Mesodermal cell (in vitro differentiated cells): ENCODE measurements at regions not wholly inside any gene's neighbourhood (a gene's known extent, or its start where the extent isn't known, plus 50 kb on each side); places are given as distances from the start of the nearest gene placed in this dataset.
"Not testable (repeated sequence)": the region's sequence is repeated elsewhere in the genome, so short reads cannot be mapped to it uniquely, and the experiment has no call there.

Experiments used
- H3K27ac ChIP-seq: 2 replicates; pipeline ENCODE4 v1.7.0; 2013; ENCODE audit warnings: mild to moderate bottlenecking, low read depth, low read length, moderate library complexity; ENCODE audit not compliant: severe bottlenecking
- H3K36me3 ChIP-seq: 2 replicates; pipeline ENCODE4 v1.7.1; 2013; ENCODE audit warnings: mild to moderate bottlenecking, low read length, moderate library complexity; ENCODE audit not compliant: control insufficient read depth, insufficient read depth
- H3K4me1 ChIP-seq: one replicate; pipeline ENCODE4 v1.7.1; 2013; ENCODE audit warnings: mild to moderate bottlenecking, low read length; ENCODE audit not compliant: insufficient read depth, control insufficient read depth, poor library complexity, severe bottlenecking
- H3K4me3 ChIP-seq: 2 replicates; pipeline ENCODE4 v1.7.0; 2013; ENCODE audit warnings: low read length, control low read depth, mild to moderate bottlenecking; ENCODE audit not compliant: insufficient read depth, poor library complexity, severe bottlenecking; ENCODE audit errors: extremely low read depth
- H3K9me3 ChIP-seq: 2 replicates; pipeline ENCODE4 v1.7.1; 2013; ENCODE audit warnings: mild to moderate bottlenecking, low read length, moderate library complexity; ENCODE audit not compliant: control insufficient read depth
- WGBS, 2 experiments: methylation state at CpG; one replicate each; pipeline ENCODE4 v1.1.5; 2013; ENCODE audit warnings: missing lambda C conversion rate in 2 of 2; ENCODE audit not compliant: insufficient coverage in 2 of 2; 5-methylcytosine and 5-hydroxymethylcytosine counted together

DNA sequence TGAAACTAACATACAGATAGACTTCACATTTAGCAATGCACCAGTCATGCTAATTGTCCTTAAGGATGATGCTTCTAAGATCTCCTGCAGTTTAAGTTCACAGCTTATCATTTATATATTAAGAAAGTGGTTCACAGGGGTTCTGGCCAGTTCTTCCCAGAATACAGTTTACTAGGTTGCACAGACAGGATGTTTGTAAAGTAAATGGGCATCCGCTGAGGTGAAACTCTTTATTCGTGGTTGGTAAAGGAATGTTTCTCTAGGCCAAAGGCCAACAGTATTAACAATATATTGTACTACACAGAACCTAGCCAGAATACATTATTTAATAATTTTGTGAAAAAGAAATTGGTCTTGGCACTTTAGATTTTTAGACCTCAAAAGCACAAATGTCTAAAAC is 1427.3 kb downstream of the CDH8 start:
- no peak overlapping the region for H3K27ac ChIP-seq
- H3K36me3 ChIP-seq: no peaks in the 10 kb centered on the region
- H3K4me1 ChIP-seq: no peaks in the 10 kb centered on the region
- WGBS, 2 experiments: no CpG with 5 or more reads among the region's 2 CpGs
- no peak overlapping the region for H3K4me3 ChIP-seq
- H3K9me3 ChIP-seq: no peaks in the 10 kb centered on the region

DNA sequence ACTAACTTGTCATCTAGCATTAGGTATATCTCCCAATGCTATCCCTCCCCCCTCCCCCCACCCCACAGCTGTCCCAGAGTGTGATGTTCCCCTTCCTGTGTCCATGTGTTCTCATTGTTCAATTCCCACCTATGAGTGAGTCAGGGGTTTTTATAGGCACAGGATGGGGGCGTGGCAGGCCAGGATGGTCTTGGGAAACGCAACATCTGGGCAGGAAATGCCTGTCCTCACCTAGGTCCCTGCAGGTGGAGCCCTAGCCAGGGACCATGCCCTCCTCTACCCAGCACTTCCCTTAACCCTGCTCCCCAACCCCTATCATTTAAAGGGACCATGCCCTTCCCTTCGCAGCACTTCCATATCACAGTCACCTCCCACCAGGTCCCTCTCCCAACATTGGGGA is 1430.6 kb downstream of the CDH8 start:
- not testable (repeated sequence) for H3K27ac ChIP-seq, H3K4me3 ChIP-seq, H3K9me3 ChIP-seq, H3K36me3 ChIP-seq, H3K4me1 ChIP-seq
- WGBS, 2 experiments: 86 to 100% methylated on average over 1 of the region's 3 CpGs

DNA sequence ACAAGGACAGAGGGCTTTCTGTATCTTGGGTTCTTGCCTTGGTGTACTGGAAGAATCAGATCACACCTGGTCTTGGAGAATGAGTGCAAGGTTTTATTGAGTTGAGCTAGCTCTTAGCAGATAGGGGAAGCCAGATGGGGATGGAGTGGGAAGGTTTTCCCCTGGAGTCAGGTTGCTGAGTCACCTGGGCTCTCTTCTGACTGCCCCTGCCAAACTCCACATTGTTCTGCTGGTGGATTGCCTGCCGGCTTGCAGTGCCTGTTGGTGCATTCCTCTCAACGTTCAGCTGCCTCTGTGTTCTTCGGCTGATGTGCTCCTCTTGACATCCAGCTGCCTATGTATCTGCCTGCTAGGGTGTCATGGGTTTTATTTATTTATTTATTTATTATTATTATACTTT is 1431.1 kb downstream of the CDH8 start:
- Histone ChIP-seq H3K27ac (no peak overlapping the region), H3K4me3 (no peak overlapping the region), H3K9me3 (no peaks in the 10 kb centered on the region), H3K36me3 (no peaks in the 10 kb centered on the region), H3K4me1 (no peaks in the 10 kb centered on the region)
- 57% methylated on average over 2 of the region's 3 CpGs; no CpG with 5 or more reads in 1 of the 2 experiments for WGBS, 2 experiments

DNA sequence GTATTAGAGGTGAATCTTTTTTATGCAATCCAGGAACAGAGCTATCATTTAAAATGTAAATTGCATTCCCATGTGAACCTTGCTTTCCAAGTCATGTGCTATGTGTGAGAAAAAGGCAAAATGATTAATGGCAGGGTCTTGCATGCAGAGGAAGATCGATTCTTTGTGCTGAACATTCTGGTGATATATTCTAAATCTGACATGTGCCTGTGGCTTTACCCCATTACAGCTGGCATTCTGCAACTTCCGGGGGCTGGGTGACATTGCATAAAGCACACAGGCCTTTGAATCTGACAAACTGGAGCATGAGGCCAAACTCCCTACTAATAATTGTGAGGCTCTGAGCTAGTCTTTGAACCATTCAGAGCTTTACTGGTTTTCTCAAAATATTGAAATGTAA is 1449.7 kb downstream of the CDH8 start:
- Histone ChIP-seq H3K27ac (no peak overlapping the region), H3K4me3 (no peak overlapping the region), H3K9me3 (no peaks in the 10 kb centered on the region), H3K36me3 (no peaks in the 10 kb centered on the region), H3K4me1 (no peaks in the 10 kb centered on the region)
- 80 to 100% methylated on average over 1 of the region's 2 CpGs for WGBS, 2 experiments

DNA sequence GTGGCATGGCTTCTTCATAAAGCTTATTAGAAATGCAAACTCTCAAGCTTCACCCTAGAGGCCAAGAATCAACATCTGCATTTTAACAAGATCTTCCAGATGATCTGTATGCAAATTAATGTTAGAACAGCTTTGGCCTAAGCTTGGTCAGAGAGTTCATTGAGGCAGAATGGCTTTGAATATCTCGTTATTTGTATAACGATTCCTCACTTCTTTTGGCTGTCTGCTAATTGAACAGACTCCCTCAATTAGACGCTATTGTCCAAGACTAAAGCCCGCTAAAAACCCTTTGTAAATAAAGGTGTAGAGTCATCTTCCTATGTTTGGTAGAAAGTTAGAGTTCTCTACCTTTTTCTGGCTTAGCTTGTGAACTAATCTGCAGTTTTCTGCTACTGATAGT is 1453.7 kb downstream of the CDH8 start:
- Histone ChIP-seq H3K36me3 (no peaks in the 10 kb centered on the region), H3K27ac (no peak overlapping the region), H3K4me1 (no peaks in the 10 kb centered on the region), H3K4me3 (no peak overlapping the region), H3K9me3 (no peaks in the 10 kb centered on the region)
- WGBS, 2 experiments: 74% methylated on average over 3 of the region's 4 CpGs; no CpG with 5 or more reads in 1 of the 2 experiments

DNA sequence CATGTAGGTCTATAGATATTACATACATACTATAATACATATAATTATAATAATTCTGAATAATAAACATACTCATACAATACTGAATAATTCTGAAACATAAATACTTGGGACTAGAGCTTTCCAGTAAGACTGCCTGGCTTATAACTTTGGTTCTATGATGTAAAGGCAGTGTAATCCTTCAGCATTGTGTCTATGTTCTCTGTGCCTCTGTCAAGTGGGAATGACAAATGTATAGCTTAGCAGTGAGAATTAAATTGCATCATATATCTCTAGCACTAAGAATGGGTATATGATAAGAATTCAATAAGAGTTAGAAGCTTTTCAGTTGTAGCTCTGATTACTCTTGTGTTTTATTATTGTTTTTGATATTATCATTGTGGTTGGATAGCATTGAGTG is 1469.3 kb downstream of the CDH8 start:
- no peak overlapping the region for H3K27ac ChIP-seq
- no peaks in the 10 kb centered on the region for H3K36me3 ChIP-seq
- H3K9me3 ChIP-seq: no peaks in the 10 kb centered on the region

DNA sequence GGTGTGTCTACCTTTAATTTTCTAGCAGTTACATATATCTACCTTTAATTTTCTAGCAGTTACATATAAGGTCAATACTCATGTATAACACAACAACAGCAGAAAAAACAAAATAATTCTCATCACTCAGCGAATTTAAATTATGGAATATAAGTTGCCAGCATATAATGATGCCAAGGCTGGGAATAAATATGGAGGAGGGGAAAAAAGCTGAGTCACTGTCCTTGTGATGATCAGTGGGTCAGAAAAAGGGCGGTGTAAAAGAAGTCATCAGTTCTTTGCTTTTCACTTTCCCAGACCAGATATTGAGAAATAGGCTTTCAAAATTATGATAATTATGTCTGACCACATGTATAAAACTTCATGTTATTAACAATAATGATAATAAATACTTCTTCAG is 1471.7 kb downstream of the CDH8 start:
- no peak overlapping the region for H3K27ac ChIP-seq
- no peaks in the 10 kb centered on the region for H3K9me3 ChIP-seq
- H3K36me3 ChIP-seq: no peaks in the 10 kb centered on the region
- no peaks in the 10 kb centered on the region for H3K4me1 ChIP-seq
- no peak overlapping the region for H3K4me3 ChIP-seq
- no CpG with 5 or more reads among the region's 2 CpGs for WGBS, 2 experiments

More for the DNA sequence above, 1469.3 kb downstream of the CDH8 start:
- Histone ChIP-seq H3K4me1 (no peaks in the 10 kb centered on the region), H3K4me3 (no peak overlapping the region)

DNA sequence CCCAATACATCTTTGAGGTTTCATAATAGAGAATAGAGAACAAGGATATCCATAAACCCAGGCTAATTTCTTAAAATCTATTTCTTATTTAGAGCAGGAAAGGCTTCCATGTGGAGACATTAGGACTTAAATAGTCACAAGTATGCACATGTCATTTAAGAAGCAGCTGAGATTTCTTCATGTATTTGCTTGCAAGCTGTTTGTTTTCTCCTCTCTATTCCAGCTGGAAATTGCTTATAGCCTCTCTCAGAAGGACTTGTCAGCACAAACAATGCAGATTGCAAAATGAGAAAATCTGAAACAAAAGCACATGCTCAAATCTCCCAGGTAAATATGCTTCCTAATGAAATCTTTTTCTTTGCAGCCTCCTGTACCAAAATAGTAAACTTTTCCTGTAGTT is 1473.1 kb downstream of the CDH8 start:
- H3K36me3 ChIP-seq: no peaks in the 10 kb centered on the region
- no peaks in the 10 kb centered on the region for H3K4me1 ChIP-seq
- H3K9me3 ChIP-seq: no peaks in the 10 kb centered on the region
- H3K27ac ChIP-seq: no peak overlapping the region
- no peak overlapping the region for H3K4me3 ChIP-seq

DNA sequence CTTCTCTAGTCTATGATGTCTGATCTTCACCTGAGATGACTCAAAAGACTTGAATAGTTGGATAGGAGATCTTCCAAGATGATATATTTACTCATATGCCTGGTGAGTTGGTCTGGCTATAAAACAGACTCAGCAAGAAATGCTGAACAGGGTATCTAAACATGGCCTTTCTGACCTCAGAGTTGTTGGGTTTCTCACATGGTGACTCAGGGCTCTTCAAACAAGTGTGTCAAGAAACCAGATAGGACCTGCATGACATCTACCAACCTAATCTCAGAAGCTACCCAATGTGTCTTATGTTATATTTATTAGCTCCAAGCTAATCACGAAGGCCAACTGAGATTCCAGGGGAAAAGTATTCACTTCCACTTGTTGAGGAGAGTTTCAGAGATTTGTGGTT is 1477.3 kb downstream of the CDH8 start:
- H3K4me3 ChIP-seq: no peak overlapping the region
- no peaks in the 10 kb centered on the region for H3K36me3 ChIP-seq
- no peaks in the 10 kb centered on the region for H3K4me1 ChIP-seq
- WGBS, 2 experiments: no CpG with 5 or more reads among the region's 1 CpG
- no peak overlapping the region for H3K27ac ChIP-seq
- no peaks in the 10 kb centered on the region for H3K9me3 ChIP-seq

DNA sequence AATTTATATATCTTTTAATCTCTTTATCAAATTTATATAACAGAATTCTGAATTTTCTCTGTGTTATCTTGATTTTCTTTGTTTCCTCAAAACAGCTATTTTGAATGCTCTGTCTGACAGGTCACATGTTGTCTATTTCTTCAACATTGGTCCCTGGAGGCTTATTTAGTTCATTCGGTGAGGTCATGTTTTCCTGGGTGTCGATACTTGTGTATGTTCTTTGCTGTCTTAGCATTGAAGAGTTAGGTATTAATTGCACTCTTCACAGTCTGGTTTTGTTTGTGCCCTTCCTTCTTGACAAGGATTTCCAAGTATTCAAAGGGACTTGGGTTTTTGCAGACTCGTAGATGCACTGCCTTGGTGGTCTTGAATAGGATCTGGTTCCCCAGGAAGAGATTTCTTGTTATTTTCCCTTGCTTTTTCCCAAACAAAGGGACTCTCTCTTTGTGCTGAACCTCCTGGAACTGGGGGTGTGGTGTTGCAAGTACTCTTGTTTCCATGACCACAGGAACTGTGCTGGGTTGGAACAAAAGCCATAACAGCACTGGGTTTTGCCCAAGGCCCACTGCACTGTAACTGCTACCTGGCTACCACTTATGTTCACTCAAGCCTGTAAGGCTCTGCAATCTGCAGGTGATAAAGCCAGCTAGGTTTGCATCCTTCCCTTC is 1483.0 kb downstream of the CDH8 start:
- Histone ChIP-seq H3K27ac (no peak overlapping the region), H3K36me3 (no peaks in the 10 kb centered on the region), H3K4me1 (no peaks in the 10 kb centered on the region), H3K4me3 (no peak overlapping the region), H3K9me3 (no peaks in the 10 kb centered on the region)
- WGBS, 2 experiments: 83% methylated on average over 2 of the region's 3 CpGs; no CpG with 5 or more reads in 1 of the 2 experiments

DNA sequence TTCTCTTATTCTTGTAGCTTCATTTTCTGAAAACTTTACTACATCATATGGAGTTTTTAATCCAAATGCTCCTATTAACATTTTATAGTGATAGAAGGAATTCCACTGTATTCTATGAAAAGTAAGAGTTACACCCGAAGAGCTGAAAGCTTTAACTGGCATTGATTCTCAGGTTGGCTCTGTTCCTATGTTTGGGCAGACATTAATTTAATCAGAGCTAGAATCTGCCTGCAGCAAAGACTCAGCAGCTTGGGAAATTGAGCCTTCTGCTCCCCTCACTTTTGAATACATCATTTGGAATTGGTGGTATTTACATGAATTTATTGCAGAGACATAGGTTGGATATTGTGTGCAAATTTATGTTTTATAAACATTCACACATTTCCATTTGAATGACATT is 1494.7 kb downstream of the CDH8 start:
- H3K9me3 ChIP-seq: no peaks in the 10 kb centered on the region
- H3K4me3 ChIP-seq: no peak overlapping the region
- 56% methylated on average over 1 of the region's 1 CpG; no CpG with 5 or more reads in 1 of the 2 experiments for WGBS, 2 experiments
- no peak overlapping the region for H3K27ac ChIP-seq
- no peaks in the 10 kb centered on the region for H3K4me1 ChIP-seq
- H3K36me3 ChIP-seq: no peaks in the 10 kb centered on the region
